Neural cell (in vitro differentiated cells): ENCODE measurements at regions not wholly inside any gene's neighbourhood (a gene's known extent, or its start where the extent isn't known, plus 50 kb on each side); places are given as distances from the start of the nearest gene placed in this dataset.

Experiments used
- H2AFZ ChIP-seq: fragments of 200-600, 300-800 bp; sonication (generic), shearing (Covaris generic); 2 replicates; pipeline ENCODE4 v1.6.0; 2014; ENCODE audit warnings: low read depth, mild to moderate bottlenecking, antibody characterized with exemption, low read length, moderate library complexity
- H3F3A ChIP-seq: fragments of 200-600 bp; shearing (Covaris generic); 2 replicates; pipeline ENCODE4 v1.6.1; 2016; ENCODE audit warnings: mild to moderate bottlenecking, moderate library complexity, mixed read lengths, antibody characterized with exemption, low read length; ENCODE audit not compliant: insufficient read depth, poor library complexity, severe bottlenecking
- H3K27ac ChIP-seq: fragments of 200-600, 300-800 bp; sonication (generic), shearing (Covaris generic); 2 replicates; pipeline ENCODE4 v1.5.1; 2014; ENCODE audit warnings: mild to moderate bottlenecking, low read length, moderate library complexity
- H3K27me3 ChIP-seq: fragments of 300-800, 200-600 bp; sonication (generic), shearing (Covaris generic); 2 replicates; pipeline ENCODE4 v1.6.0; 2014; ENCODE audit warnings: mild to moderate bottlenecking, low read depth, low read length, moderate library complexity; ENCODE audit not compliant: insufficient read depth
- H3K36me3 ChIP-seq: fragments of 300-800, 200-600 bp; sonication (generic), shearing (Covaris generic); 2 replicates; pipeline ENCODE4 v1.5.1; 2014; ENCODE audit warnings: mild to moderate bottlenecking, antibody characterized with exemption, low read length, moderate library complexity; ENCODE audit not compliant: insufficient read depth
- H3K4me2 ChIP-seq: fragments of 300-800, 200-600 bp; sonication (generic), shearing (Covaris generic); 2 replicates; pipeline ENCODE4 v1.6.0; 2014; ENCODE audit warnings: mild to moderate bottlenecking, low read length
- H3K4me3 ChIP-seq: fragments of 300-800, 200-600 bp; sonication (generic), shearing (Covaris generic); 2 replicates; pipeline ENCODE4 v1.5.1; 2014; ENCODE audit warnings: mild to moderate bottlenecking, low read length, moderate library complexity
- H3K79me2 ChIP-seq: fragments of 200-600 bp; shearing (Covaris generic); replicated peaks from 2 replicates; pipeline ENCODE4 v1.6.0; 2014; ENCODE audit warnings: mild to moderate bottlenecking, low read length, moderate library complexity; ENCODE audit not compliant: insufficient read depth
- H3K9ac ChIP-seq: fragments of 300-800, 200-600 bp; sonication (generic), shearing (Covaris generic); 2 replicates; pipeline ENCODE4 v1.6.1; 2016; ENCODE audit warnings: mild to moderate bottlenecking, low read length, mixed read lengths
- H3K9me2 ChIP-seq: fragments of 200-600 bp; shearing (Covaris generic); 2 replicates; pipeline ENCODE4 v1.6.1; 2016; ENCODE audit warnings: mild to moderate bottlenecking, low read length, mixed read lengths; ENCODE audit not compliant: insufficient read depth
- H3K9me3 ChIP-seq: fragments of 200-600, 300-800 bp; sonication (generic), shearing (Covaris generic); 2 replicates; pipeline ENCODE4 v1.6.1; 2016; ENCODE audit warnings: mild to moderate bottlenecking, mixed run types, low read length, moderate library complexity, mixed read lengths
- H4K20me1 ChIP-seq: fragments of 200-600 bp; shearing (Covaris generic); 2 replicates; pipeline ENCODE4 v1.6.1; 2016; ENCODE audit warnings: mild to moderate bottlenecking, mixed run types; ENCODE audit not compliant: insufficient read depth
- EP300 ChIP-seq: fragments of 450-650 bp; conservative IDR thresholded peaks from 2 replicates; pipeline ENCODE4 v1.6.1; 2014; ENCODE audit warnings: antibody characterized with exemption, mild to moderate bottlenecking, moderate library complexity; ENCODE audit not compliant: poor library complexity, severe bottlenecking
- EZH2 ChIP-seq: fragments of 200-600, 300-800 bp; shearing (Covaris generic), sonication (generic); IDR thresholded peaks from 2 replicates; pipeline ENCODE4 v1.6.1; 2014; ENCODE audit warnings: antibody characterized with exemption, low read length, borderline replicate concordance, mild to moderate bottlenecking; ENCODE audit not compliant: insufficient read depth, poor library complexity, severe bottlenecking
- MXI1 ChIP-seq: fragments of 450-650 bp; conservative IDR thresholded peaks from 2 replicates; pipeline ENCODE4 v1.6.1; 2014; ENCODE audit warnings: antibody characterized with exemption, mild to moderate bottlenecking; ENCODE audit not compliant: poor library complexity, severe bottlenecking
- POLR2AphosphoS5 ChIP-seq: IDR thresholded peaks from 2 replicates; pipeline ENCODE4 v1.6.1; 2012
- RAD21 ChIP-seq: fragments of 450-650 bp; conservative IDR thresholded peaks from 2 replicates; pipeline ENCODE4 v1.6.1; 2014; ENCODE audit warnings: antibody characterized with exemption, mild to moderate bottlenecking, moderate library complexity
- SMC3 ChIP-seq: fragments of 450-650 bp; conservative IDR thresholded peaks from 2 replicates; pipeline ENCODE4 v1.6.1; 2014; ENCODE audit warnings: antibody characterized with exemption, mild to moderate bottlenecking, moderate library complexity; ENCODE audit not compliant: poor library complexity
- TAF1 ChIP-seq: IDR thresholded peaks from 2 replicates; pipeline ENCODE4 v1.6.1; 2012; ENCODE audit warnings: low read depth
- TF ChIP-seq, protein P1 (sequence below): IDR thresholded peaks from 2 replicates; pipeline ENCODE4 v1.6.1; 2012; ENCODE audit warnings: borderline replicate concordance
- TF ChIP-seq, protein P2 (sequence below): fragments of 450-650 bp; IDR thresholded peaks from 2 replicates; pipeline ENCODE4 v1.5.1; 2014; ENCODE audit warnings: antibody characterized with exemption, mild to moderate bottlenecking, moderate library complexity; ENCODE audit not compliant: poor library complexity, severe bottlenecking

- H3K9me2 ChIP-seq: no peaks in the 10 kb centered on the region
- H3K79me2 ChIP-seq: no peaks in the 10 kb centered on the region
- H3K4me3 ChIP-seq: no peak overlapping the region
- H3F3A ChIP-seq: no peaks in the 10 kb centered on the region
- H3K27ac ChIP-seq: no peak overlapping the region
- H3K36me3 ChIP-seq: no peaks in the 10 kb centered on the region
- no peaks in the 10 kb centered on the region for H3K9me3 ChIP-seq
- TF ChIP-seq SMC3 (no peak), RAD21 (no peak), MXI1 (no peak)
- TF ChIP-seq, protein P1, sequence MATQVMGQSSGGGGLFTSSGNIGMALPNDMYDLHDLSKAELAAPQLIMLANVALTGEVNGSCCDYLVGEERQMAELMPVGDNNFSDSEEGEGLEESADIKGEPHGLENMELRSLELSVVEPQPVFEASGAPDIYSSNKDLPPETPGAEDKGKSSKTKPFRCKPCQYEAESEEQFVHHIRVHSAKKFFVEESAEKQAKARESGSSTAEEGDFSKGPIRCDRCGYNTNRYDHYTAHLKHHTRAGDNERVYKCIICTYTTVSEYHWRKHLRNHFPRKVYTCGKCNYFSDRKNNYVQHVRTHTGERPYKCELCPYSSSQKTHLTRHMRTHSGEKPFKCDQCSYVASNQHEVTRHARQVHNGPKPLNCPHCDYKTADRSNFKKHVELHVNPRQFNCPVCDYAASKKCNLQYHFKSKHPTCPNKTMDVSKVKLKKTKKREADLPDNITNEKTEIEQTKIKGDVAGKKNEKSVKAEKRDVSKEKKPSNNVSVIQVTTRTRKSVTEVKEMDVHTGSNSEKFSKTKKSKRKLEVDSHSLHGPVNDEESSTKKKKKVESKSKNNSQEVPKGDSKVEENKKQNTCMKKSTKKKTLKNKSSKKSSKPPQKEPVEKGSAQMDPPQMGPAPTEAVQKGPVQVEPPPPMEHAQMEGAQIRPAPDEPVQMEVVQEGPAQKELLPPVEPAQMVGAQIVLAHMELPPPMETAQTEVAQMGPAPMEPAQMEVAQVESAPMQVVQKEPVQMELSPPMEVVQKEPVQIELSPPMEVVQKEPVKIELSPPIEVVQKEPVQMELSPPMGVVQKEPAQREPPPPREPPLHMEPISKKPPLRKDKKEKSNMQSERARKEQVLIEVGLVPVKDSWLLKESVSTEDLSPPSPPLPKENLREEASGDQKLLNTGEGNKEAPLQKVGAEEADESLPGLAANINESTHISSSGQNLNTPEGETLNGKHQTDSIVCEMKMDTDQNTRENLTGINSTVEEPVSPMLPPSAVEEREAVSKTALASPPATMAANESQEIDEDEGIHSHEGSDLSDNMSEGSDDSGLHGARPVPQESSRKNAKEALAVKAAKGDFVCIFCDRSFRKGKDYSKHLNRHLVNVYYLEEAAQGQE: no peak
- H2AFZ ChIP-seq: no peak overlapping the region
- H3K9ac ChIP-seq: no peak overlapping the region
- no peaks in the 10 kb centered on the region for H3K27me3 ChIP-seq
- H3K4me2 ChIP-seq: no peak overlapping the region
- no peaks in the 10 kb centered on the region for H4K20me1 ChIP-seq
Measured at GRCh38 chr13:109281017-109281902, 505.1 kb downstream of the IRS2 start.

- H4K20me1 ChIP-seq: no peaks in the 10 kb centered on the region
- H3K9ac ChIP-seq: no peak overlapping the region
- no peaks in the 10 kb centered on the region for H3K36me3 ChIP-seq
- no peaks in the 10 kb centered on the region for H3K9me3 ChIP-seq
- H3F3A ChIP-seq: no peaks in the 10 kb centered on the region
- no peak overlapping the region for H2AFZ ChIP-seq
- no peak overlapping the region for H3K4me2 ChIP-seq
- TF ChIP-seq SMC3 (no peak), MXI1 (no peak), EZH2 (no peak), EP300 (no peak), TAF1 (no peak), RAD21 (no peak), POLR2AphosphoS5 (no peak)
- TF ChIP-seq, protein P1: no peak
- TF ChIP-seq, protein P2, sequence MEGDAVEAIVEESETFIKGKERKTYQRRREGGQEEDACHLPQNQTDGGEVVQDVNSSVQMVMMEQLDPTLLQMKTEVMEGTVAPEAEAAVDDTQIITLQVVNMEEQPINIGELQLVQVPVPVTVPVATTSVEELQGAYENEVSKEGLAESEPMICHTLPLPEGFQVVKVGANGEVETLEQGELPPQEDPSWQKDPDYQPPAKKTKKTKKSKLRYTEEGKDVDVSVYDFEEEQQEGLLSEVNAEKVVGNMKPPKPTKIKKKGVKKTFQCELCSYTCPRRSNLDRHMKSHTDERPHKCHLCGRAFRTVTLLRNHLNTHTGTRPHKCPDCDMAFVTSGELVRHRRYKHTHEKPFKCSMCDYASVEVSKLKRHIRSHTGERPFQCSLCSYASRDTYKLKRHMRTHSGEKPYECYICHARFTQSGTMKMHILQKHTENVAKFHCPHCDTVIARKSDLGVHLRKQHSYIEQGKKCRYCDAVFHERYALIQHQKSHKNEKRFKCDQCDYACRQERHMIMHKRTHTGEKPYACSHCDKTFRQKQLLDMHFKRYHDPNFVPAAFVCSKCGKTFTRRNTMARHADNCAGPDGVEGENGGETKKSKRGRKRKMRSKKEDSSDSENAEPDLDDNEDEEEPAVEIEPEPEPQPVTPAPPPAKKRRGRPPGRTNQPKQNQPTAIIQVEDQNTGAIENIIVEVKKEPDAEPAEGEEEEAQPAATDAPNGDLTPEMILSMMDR: no peak
- H3K79me2 ChIP-seq: no peaks in the 10 kb centered on the region
- H3K27ac ChIP-seq: no peak overlapping the region
- no peaks in the 10 kb centered on the region for H3K27me3 ChIP-seq
- no peak overlapping the region for H3K4me3 ChIP-seq
- H3K9me2 ChIP-seq: no peaks in the 10 kb centered on the region
Measured at GRCh38 chr13:109276261-109276660, 510.1 kb downstream of the IRS2 start.
